Stomach (tissue), 4 donors: ENCODE measurements at regions not wholly inside any gene's neighbourhood (a gene's known extent, or its start where the extent isn't known, plus 50 kb on each side); places are given as distances from the start of the nearest gene placed in this dataset.

Source experiments
- EP300 ChIP-seq: sonication (generic); formaldehyde crosslinking; IDR thresholded peaks from one replicate; pipeline ENCODE4 v1.6.1; 2017; ENCODE audit warnings: antibody characterized with exemption
- POLR2A ChIP-seq, 4 donors: fragments of 450-650 bp; IDR thresholded peaks; one replicate each; pipeline ENCODE4 v1.6.1; 2016; ENCODE audit warnings: antibody characterized with exemption in 4 of 4, control low read depth in 2 of 4, mild to moderate bottlenecking in 1 of 4, moderate library complexity in 1 of 4
- POLR2AphosphoS5 ChIP-seq, 3 donors: sonication (generic); formaldehyde crosslinking; IDR thresholded peaks; one replicate each; pipeline ENCODE4 v1.6.1; 2016; ENCODE audit warnings: antibody characterized with exemption in 3 of 3
- TF ChIP-seq, protein P1 (sequence below), 7 experiments: fragments of 450-650 bp in 4 of 7; fragments of 200-600 bp in 3 of 7; sonication (generic) in 3 of 7; IDR thresholded peaks; one replicate each; pipeline ENCODE4 v1.5.1; 2016 to 2019; ENCODE audit warnings: antibody characterized with exemption in 7 of 7, control low read depth in 2 of 7, mild to moderate bottlenecking in 1 of 7

DNA sequence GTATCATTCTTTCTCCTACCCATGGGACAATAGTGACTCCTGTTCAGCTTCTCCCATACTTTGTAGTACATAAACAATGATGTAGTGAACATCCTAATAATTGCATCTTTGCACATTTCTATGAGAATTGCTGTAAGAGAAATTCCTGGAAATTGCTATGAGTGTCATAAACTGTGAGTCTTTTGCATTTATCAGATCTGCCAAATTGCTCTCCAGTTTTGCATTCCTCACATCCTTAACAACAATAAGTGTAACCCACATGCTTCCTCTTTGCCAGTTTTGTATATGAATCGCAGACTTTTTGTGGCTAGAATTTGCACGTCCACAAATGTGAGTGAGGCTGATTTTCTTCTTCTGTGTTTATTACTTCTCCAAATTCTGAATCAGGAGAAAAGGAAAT, 124.0 kb upstream of the TBX5 start:
- TF ChIP-seq, protein P1, sequence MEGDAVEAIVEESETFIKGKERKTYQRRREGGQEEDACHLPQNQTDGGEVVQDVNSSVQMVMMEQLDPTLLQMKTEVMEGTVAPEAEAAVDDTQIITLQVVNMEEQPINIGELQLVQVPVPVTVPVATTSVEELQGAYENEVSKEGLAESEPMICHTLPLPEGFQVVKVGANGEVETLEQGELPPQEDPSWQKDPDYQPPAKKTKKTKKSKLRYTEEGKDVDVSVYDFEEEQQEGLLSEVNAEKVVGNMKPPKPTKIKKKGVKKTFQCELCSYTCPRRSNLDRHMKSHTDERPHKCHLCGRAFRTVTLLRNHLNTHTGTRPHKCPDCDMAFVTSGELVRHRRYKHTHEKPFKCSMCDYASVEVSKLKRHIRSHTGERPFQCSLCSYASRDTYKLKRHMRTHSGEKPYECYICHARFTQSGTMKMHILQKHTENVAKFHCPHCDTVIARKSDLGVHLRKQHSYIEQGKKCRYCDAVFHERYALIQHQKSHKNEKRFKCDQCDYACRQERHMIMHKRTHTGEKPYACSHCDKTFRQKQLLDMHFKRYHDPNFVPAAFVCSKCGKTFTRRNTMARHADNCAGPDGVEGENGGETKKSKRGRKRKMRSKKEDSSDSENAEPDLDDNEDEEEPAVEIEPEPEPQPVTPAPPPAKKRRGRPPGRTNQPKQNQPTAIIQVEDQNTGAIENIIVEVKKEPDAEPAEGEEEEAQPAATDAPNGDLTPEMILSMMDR (IDR thresholded peaks at IDR 0.05) = no peak
- TF ChIP-seq POLR2A (IDR thresholded peaks at IDR 0.05) (no peak), EP300 (no peak), POLR2AphosphoS5 (IDR thresholded peaks at IDR 0.05) (no peak)
